Activated CD4-positive, alpha-beta T cell treated with anti-CD3 and anti-CD28 coated beads for 4 hours (primary cell): ENCODE measurements at regions not wholly inside any gene's neighbourhood (a gene's known extent, or its start where the extent isn't known, plus 50 kb on each side); places are given as distances from the start of the nearest gene placed in this dataset.
"Not testable (repeated sequence)": the region's sequence is repeated elsewhere in the genome, so short reads cannot be mapped to it uniquely, and the experiment has no call there.

ENCODE experiments used
- DNase-seq, 2 donors: peaks; one replicate each; pipeline ENCODE4 v3.0.0-alpha.2; 2020

DNA sequence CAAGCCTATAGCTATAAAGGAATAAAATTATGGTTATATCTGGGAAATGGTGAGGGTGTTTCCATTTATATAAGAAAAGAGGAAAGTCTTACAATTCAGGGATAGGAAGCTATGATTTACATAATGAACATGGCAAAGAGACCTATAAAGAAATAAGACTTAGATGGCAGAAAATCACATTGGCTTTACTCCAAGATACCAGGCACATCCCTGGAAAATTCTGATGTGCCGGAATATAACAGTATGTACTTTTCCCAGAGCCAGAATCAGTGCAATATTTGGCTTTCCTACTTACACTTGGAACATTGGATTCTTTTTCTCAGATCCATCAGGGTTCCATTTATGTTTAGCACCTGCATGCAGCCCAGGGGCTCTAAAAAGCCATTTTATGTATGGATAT lies 357.8 kb downstream of the CETN3 start:
- DNase-seq = no peak

DNA sequence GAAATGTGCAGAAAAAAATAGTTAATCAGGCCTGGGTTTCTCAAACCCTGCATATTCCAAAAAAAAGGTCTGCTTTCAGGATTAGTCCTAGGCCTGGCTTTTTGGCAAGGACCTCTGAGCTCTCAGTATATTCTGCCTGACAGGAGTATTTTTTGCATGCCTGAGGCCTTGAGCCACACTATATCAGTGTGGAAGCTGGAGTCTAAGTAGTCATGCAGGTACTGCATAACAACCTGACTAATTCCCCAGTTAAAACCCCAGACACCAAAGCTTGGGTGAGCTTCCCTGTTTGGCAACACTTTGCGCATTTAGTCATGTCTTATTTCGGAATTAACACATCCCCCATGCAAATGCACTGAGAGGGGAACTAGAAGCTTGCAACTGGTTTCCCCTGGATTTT lies 359.5 kb downstream of the CETN3 start:
- no peak for DNase-seq

DNA sequence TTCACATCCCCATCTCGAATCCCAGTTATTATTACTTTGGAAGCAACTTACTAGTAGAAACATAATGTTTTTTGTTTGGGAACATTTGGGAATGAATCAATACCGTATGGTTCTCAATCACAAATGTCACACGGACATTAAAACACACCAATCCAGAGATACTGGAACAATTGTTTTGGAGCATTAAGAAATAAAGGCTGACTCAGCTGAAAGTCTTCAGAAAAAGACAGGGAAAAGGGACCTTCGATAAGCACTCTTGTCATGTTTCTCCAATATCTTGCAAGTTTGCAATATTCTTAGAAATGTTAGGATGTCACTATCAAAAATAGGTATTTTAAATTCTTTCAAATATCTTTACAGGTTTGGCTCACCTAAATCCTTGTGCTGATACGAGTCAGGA lies 362.4 kb downstream of the CETN3 start:
- no peak for DNase-seq

DNA sequence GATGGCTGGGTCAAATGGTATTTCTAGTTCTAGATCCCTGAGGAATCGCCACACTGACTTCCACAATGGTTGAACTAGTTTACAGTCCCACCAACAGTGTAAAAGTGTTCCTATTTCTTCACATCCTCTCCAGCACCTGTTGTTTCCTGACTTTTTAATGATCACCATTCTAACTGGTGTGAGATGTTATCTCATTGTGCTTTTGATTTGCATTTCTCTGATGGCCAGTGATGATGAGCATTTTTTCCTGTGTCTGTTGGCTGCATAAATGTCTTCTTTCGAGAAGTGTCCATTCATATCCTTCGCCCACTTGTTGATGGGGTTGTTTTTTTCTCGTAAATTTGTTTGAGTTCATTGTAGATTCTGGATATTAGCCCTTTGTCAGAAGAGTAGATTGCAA lies 369.5 kb downstream of the CETN3 start:
- DNase-seq = not testable (repeated sequence)

DNA sequence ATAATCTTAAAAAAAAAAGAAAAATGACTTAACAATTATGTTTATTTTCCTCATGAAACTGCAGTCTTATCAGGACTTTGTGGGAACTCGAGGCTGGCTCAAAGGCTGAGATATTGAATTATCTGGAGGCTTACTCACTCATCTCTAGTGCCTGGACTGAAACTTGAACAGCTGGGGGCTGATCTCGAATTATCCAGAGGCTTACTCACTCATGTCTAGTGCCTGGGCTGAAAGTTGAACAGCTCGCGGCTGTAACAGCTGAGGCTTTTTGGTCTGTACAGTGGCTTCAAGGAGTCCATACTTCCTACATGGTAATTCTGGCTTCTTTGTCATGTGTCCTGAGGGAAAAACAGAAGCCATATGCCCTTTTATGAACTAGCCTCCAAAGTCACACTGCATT lies 371.9 kb downstream of the CETN3 start:
- DNase-seq = no peak

DNA sequence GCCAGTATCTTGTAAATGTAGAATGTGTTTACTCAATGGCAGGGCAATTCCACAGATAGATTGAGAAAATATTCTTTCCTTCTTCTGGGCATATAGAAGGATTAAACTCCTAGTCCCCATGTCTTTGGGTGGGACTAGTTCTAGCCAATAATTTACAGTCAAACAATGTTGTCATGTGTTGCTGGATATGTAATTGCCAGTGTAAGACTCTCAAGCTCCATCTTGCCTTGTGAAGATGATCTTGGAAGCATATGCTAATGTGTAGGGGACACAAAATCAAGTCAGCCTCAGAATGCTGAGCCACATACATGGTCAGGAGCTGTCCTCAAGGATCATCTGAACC lies 386.9 kb downstream of the CETN3 start:
- no peak for DNase-seq

DNA sequence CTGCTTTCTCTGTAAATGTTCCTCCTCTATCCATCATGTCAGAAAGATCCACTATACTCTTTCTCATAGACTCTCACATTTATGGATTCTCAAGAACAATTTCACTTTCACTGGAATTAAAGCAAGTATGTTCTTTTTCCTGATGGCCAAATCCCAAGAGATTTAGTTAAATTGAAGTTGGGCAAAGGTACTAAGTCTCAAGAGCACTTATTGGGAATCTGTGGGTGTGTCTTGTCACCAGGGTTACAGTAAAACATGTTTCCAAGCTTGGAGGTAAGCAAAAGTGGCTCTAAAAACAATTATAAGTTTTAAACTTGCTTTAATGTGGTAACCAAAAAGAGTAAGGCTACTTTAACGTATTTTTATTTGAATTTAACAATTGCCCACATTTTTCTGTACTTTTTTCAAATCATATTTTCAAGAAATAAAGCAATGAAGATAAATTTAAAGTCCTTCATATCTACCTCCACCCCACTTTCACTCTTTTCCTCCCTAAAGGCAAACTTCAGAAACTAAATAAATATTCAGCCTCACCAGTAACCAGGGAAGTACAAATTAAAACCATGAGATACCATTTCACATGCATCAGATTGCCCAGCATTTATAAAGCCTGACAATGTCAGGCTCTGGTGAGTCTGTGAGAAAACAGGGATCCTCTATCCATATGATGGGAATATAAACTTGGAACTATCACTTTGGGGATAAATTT lies 387.4 kb downstream of the CETN3 start:
- no peak for DNase-seq

DNA sequence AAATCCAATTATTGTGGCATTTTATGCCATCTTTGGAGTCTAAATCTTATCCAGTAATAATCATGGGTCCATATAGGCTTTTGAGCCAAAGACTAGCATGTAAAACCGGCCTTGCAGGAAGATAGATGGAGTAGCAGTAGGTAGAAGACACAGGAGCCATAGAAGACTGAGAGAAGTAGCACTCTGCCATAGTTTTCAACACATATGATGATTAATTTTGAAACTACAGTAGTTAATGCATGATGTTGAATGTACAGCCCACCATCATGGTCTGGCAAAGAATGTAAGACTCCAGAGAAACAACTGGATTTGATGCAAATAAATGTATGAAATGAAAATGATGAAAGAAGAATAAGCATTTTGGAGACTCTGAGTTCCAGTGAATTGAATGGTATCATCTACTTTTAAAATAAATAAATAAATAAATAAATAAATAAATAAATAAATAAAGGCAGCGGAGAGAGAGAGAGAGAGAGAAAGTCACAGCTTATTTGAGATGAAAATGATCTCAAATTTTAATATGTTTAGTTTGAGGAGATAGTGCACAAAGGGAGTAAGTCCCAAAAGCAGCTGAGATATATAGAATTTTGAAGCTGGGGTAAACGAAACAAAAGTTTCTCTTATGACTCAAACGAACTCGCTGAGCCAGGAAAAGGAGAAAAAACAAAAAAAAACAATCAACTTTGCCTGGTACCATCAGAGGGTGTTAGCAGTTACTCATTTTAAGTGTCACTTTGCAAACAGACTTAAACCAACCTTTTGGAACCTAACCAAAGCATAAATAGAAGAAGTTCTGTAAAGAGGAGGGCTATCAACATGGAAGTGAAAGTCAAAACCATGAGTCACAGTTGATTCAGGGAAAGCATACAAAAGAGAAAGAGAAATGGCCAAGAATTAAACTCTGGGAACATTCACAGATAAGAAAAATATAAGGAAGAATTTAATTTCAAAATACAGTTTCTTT lies 388.7 kb downstream of the CETN3 start:
- no peak for DNase-seq

DNA sequence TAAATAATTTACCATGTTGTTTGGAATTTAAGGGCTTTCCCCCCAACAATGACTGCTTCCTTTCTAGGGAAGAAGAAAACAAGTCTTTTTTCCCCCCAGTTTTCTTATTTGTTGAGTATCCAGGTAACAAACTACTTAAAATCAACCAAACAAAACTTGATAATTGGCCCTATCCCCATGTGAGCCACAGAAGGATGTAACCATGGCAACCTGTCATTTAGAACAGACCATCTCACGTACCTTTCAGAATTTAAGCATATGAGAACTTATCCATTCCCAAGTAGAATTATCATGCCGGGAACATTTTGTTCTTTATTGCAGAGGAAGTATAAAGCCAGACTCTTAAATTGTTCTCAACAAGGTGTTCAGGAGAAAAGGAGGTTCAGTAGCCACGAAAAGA lies 392.3 kb downstream of the CETN3 start:
- DNase-seq = no peak

DNA sequence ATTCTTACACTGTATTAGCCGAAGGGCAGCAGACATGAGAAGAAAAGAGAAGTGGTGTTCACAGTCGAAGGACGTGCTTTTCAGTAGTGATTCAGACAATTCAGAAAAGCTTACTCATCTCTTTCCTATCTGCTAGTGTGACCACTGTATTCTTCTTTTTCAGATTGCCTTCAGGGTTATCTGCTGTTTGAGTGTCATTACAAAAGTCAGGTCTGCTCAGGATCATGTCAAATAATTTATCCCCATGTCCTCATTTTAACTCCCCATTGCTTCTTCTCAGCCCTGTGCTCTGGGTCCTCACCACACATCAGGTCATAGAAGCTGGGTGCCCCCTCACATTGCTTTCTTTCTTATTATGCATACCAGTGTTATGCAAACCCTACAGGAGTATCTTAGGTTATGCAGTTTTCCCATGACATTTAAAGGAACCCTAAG lies 394.0 kb downstream of the CETN3 start:
- no peak for DNase-seq

DNA sequence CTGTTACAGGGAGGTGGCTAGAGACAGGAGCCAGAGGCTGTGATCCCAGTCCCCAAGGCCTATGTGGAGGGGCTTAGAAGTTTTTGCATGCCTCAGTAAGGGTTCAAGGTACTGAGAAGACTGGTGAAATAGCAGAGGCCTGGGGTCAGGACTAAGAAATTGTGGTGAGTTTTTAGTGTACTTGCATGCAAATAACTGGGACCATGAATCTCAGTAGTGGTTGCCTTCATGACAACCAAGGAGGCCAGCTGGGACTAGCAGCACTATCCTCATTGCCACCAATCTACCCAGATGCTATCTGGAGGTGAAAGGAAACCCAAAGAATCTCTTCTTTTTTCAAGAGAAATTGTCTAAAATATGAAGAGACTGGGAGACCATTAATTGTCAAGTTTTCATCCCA lies 395.1 kb downstream of the CETN3 start:
- DNase-seq = no peak

DNA sequence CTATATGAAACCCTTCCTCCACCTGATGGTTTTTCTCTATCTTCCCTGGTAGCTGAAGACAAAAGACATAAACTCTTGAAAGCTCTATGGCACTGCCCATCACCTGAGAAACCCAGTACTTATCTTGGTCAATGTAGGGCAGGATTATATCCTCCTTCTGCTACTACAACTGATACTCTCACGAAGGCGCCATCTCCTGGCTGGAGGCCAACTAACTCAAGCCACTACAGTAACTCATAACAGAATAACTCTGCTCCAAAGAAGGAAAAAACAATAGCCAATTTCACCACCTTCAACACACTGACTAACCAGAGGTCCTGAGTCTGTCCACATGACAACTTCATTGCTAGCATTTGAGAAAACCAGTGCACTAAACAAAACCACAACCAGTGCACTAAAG lies 409.2 kb downstream of the CETN3 start:
- DNase-seq = no peak

DNA sequence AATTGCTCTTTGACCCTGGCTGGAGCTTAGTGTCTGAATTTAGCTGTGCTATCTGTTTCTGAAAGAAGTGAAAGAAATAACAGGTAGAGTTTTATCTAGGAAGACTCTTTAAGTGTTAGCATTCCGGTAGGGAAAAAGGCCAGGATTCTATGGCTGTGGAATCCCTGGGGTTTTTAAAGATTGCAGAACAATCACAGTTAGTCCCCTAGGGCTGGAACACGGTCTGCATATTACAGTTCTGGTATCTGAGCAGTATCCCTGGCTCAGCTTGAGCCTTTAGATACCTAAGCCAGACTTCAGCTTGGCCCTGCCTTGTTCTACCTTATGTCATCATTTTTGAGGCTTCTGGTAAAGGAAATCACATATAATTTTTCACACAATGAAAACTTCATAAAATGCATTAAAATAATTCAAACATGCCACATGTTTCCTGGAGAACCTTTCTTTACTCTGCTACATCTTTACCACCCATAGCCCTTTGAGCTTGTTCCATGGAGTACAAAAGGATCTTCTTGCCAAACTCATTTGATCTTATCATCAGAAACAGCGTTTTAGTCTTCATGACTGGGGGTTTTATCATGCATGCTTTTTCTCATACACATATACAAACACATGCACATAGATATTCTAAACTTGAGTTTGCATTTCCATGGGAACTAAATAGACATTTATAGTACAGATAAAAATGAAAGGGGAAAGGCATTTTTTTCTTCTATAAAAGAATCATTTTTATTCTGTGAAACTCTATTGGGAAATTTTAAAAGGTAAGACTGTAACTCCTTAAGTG lies 410.8 kb downstream of the CETN3 start:
- DNase-seq = no peak

DNA sequence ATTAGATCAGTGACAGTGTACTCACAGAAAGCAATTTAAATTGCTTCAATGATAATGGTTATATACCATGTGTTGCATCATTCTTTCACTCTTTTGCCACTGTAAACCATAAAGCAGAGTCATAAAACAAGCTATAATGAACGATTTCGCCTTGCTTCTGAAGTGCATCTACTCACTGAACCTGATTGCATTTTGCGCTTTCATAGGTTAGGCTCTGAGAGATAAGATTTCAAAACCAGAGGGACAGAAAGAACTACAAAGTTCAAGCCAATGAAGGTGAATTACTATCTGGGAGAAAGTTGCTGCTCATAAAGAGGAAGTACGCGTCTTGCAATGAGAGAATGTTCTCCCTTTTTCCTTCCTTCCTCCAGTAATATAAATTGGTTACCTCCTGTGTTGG lies 412.7 kb downstream of the CETN3 start:
- no peak for DNase-seq

DNA sequence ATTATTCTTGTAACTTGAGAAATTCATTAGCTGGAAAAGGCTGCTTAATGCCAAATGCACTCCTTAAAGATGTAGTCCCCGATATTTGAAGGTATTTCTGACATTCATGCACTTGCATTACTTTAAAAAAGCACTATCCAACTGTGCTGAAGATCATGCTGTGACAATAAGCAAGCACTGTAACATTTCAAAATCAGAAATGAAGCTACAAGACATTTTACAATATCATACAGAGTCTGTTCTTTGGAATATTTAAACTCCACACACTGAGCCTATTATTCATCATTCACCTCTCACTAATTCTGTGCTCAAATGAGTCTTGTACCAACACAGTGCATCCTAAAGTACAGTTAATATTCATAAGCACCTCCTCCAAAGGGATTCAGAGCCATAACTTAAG lies 413.2 kb downstream of the CETN3 start:
- no peak for DNase-seq

DNA sequence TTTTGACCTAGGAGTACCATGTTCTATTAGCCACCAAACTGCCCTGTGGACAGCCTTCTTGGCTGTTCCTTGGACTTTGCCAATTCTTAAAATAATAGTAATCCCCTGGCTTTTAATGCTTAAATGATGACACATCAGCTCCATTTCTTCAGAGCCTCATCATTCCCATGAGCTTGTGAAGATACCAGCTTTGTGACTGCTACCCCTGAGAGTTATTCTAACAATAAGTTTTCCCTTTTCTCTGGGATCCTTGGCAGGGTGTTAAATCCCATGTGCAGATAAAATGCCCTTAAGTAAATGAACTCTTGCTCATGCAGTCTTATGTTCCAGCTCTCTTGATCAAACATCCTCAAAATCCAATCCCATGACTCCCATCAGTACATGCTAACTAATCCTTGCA lies 415.3 kb downstream of the CETN3 start:
- no peak for DNase-seq

DNA sequence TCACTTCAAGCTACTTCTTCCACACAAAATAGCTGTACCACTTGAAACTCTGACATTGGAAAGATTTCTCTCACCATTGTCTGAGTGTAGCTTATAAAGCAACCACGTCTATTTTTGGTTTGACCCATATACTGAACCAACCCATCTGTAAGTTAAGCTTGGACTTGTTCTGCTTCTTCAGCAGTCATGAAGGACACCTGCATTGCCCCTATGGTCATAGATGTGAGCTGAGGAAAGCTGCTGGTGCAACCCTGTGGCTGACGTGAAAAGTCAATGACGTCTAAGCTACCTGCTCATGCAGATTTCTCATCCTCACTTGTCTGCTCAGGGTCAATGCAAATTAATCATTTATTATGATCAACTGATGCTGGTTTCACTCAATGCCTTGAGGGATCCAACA lies 417.4 kb downstream of the CETN3 start:
- no peak for DNase-seq

DNA sequence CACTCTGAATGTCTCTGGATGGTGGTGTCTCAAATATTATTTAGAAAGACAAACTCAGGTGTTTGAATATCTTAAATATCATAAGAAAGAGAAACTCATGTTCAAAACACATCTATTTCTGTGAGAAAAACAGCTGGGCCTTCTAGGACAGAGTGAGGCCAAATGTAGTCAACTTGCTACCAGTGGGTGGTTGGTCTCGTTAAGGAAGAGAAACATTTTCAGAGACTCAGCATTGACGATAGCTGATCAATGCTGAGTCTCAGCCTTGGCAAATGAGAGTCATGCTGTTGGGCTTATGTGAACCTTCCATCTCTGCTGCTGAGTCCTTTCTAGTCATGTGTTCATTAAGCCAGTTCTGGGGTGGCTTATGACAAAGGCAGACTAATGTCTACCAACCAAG lies 418.0 kb downstream of the CETN3 start:
- DNase-seq = no peak

DNA sequence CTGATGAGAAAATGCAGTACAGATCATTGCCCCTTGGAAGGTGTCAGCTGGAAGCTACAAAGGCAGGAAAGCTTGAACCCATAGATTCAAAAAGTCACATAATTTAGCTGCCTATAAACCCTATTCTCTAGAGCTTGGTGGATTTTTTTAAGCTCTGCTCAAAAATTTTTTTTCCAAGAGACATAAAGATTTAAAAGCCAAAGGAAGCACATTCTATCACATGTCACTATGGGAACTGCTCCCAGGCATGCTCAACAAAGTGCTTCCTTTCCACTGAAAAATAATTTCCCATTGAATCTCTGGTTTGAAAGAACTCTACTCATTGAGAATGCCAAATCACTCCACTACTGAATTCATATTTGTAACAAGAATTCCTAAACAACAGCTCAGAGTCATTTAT lies 419.8 kb downstream of the CETN3 start:
- DNase-seq = no peak

DNA sequence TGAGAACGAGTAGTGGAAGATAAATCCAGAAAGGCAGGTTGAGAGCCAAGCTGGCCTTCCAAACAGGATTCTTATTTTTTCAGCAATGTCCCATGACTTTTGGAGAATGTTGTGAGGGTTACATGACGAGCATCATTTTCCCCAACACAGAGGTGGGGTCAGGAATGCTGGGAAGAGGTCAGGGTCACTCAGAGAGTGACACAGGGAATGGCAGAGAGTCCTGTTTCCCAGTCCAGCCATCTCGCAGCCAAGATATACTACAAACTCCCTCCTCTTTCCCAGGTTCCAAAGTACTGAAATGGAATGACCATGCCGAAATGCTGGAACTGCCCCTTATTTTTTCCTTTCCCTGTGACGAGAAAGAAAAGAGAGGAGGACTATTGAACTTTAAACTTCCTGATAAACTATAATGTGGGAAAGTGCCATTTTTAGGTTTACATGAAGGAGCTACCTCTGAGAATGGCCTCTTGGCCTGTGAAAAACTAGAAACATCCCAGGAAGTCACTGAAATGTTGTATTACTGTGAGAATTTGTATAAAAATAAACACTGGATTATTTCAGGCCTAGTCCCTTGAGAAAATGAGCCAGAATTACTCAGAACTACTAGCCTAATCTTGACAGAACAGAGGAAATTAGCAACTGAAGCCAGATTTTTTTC lies 420.4 kb downstream of the CETN3 start:
- no peak for DNase-seq

DNA sequence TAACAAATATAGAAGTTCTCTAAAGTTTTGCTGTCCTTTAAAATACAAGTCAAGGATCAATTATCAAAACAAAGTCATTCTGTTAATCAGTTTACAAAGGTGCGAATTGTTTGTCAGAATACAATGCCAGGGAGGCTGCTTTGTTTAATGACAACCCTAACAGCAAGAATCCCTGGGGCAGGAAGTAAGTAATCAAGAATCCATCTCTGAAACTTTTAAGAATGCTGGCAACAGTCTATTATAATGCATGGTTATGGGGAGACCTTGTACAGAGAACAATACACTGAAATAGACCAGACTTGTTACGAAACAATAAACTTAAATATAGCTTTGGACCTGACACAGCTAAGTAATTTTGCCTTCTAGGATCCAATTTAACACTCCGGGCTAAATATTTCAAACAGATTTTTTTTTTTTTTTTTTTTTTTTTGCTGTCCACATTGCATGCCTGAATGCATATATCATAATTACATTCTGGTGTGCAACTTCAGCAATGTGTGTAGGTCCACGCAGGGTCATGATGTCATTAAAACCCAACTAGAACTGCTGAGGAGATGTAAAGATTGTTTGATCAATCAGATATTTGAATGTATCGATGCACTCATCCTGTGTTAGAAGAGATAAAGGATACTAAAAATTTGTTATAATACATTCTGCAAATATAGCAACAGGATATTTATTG lies 421.3 kb downstream of the CETN3 start:
- no peak for DNase-seq

DNA sequence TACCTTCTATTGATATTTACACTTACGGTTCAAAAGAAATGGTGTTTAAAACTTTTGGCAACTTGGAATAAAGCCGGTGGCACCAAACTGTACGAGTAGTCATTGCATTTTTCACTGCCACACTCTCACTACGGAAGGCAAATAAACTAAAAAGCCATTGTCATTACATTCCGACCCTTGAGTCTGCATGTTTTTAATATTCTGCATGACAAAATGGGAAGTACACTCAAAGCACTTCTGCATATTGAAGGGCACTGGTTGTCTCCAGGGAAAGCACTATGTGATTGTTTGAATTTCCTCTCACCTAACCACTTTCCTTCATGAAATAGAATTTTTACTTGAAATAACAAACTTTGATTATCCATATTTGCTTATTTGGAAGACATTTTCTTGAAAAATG lies 426.3 kb downstream of the CETN3 start:
- no peak for DNase-seq
